ENCODE measurements at regions not wholly inside any gene's neighbourhood (a gene's known extent, or its start where the extent isn't known, plus 50 kb on each side); places are given as distances from the start of the nearest gene placed in this dataset.

- no peak for TF ChIP-seq CTCF (IDR thresholded peaks at IDR 0.05)
- ATAC-seq (ENCODE audit: low FRiP score), result no peak
- no peak for DNase-seq (ENCODE audit: low spot score)
Observed at GRCh38 chr2:83851066-83851465, 608.0 kb downstream of the SUCLG1 start.

GRCh38 chr2:83850071-83850725 is 608.9 kb downstream of the SUCLG1 start:
- DNase-seq (ENCODE audit: low spot score) (no peak), ATAC-seq (ENCODE audit: low FRiP score) (no peak)
- no peak for TF ChIP-seq CTCF (IDR thresholded peaks at IDR 0.05)

GRCh38 chr2:83844490-83844889 is 614.6 kb downstream of the SUCLG1 start:
- no peak for ATAC-seq (ENCODE audit: low FRiP score)
- no peak for TF ChIP-seq CTCF (IDR thresholded peaks at IDR 0.05)
- no peak for DNase-seq (ENCODE audit: low spot score)

GRCh38 chr2:83842421-83842820 is 616.7 kb downstream of the SUCLG1 start:
- TF ChIP-seq CTCF (IDR thresholded peaks at IDR 0.05), result no peak
- ATAC-seq (ENCODE audit: low FRiP score), result no peak
- DNase-seq (ENCODE audit: low spot score), result no peak

- no peak for TF ChIP-seq CTCF (IDR thresholded peaks at IDR 0.05)
- no peak for DNase-seq (ENCODE audit: low spot score)
- no peak for ATAC-seq (ENCODE audit: low FRiP score)
Observed at GRCh38 chr2:83837823-83838222, 621.3 kb downstream of the SUCLG1 start.

GRCh38 chr2:83827618-83828017 is 631.5 kb downstream of the SUCLG1 start:
- no peak for DNase-seq (ENCODE audit: low spot score)
- no peak for TF ChIP-seq CTCF (IDR thresholded peaks at IDR 0.05)
- no peak for ATAC-seq (ENCODE audit: low FRiP score)

GRCh38 chr2:83826577-83826976 is 632.5 kb downstream of the SUCLG1 start:
- DNase-seq (ENCODE audit: low spot score) (no peak), ATAC-seq (ENCODE audit: low FRiP score) (no peak)
- TF ChIP-seq CTCF (IDR thresholded peaks at IDR 0.05), result no peak

Measured in omental fat pad (tissue), 3 donors.